ENCODE measurements at regions not wholly inside any gene's neighbourhood (a gene's known extent, or its start where the extent isn't known, plus 50 kb on each side); places are given as distances from the start of the nearest gene placed in this dataset.

DNA sequence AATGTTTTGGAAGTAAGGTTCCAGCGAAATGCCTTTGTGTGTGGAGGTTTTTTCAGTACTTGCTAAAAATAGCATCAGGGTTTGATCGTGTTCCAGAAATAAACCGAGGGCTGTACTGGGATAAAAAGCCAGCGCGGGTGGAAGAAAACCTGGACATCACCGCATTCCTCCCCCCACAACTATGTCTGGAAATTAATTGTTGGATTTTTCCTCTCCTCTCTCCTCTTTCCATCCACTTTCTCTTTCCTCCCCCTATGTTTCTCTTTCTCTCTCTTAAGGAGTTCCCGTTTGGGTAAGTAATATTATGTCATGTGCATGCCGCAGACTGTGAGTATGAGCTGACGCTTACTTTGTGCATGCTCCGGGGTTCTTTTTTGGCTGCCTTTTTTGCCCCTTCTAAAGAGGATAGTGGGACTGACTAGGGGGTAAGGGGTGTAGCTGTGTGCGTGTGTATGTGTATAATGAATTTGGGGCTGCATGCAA is 104.2 kb upstream of the HSD17B12 start:
- intact Hi-C loops (cut with DNase I) = loop anchor here in 1 of 2 donors (10.0 kb wide), 1 partner anchor 138 kb away; no protein-coding TSS in a partner anchor
- Histone ChIP-seq H3K4me1 (peaks cover 38% of the 10 kb centered on the region), H3K4me3 (peak overlapping the region; percentile 54), H3K9me3 (no peaks in the 10 kb centered on the region), H3K27ac (no peak overlapping the region), H3K36me3 (ENCODE audit: insufficient read depth in 1 of 2, low read depth in 1 of 2) (no peaks in the 10 kb centered on the region), H3K27me3 (ENCODE audit: insufficient read depth in 3 of 3, low read length in 2 of 3) (peaks cover 8 to 89% (median 31%) of the 10 kb centered on the region in 3 donors)
- no peak for ATAC-seq
- TF ChIP-seq, protein P1, sequence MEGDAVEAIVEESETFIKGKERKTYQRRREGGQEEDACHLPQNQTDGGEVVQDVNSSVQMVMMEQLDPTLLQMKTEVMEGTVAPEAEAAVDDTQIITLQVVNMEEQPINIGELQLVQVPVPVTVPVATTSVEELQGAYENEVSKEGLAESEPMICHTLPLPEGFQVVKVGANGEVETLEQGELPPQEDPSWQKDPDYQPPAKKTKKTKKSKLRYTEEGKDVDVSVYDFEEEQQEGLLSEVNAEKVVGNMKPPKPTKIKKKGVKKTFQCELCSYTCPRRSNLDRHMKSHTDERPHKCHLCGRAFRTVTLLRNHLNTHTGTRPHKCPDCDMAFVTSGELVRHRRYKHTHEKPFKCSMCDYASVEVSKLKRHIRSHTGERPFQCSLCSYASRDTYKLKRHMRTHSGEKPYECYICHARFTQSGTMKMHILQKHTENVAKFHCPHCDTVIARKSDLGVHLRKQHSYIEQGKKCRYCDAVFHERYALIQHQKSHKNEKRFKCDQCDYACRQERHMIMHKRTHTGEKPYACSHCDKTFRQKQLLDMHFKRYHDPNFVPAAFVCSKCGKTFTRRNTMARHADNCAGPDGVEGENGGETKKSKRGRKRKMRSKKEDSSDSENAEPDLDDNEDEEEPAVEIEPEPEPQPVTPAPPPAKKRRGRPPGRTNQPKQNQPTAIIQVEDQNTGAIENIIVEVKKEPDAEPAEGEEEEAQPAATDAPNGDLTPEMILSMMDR (IDR thresholded peaks at IDR 0.05) = no peak
- 4 to 6% (median 4%) methylated on average over 11 of the region's 11 CpGs for WGBS, 3 donors
- DNase-seq = no peak

DNA sequence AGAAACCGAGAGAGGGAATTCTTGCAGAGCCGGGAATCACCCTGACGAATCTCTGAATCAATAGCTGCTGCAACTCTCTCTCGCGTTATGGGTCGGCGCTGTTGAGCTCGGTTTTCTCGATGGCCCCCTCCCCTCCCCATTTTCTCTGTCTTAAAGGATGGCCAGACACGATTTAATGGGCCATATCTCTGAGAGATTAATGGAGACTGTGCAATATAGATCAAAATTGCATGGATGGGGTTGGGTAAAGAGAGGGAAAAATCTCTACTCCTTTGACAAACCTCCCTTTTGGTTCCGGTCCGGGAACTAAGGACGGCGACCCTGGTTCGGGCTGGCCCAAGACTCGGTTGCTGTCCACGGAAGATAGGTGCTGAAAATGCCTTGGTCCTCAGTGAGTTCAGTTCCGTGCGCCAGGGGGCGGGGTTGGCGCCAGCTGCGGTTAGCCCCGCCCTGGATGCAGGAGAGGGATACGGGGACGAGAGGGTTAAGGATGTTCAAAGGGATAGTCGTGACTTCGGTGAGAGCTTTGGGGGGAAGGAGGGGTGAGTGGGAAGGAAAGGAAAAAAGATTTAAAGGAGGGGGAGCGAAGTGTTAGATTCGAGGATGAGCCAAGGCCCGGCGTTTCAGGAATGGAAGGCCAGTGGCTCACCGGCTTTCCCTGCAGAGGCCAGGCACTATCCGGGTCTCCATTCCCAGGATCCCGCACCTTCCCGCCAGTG is 103.6 kb upstream of the HSD17B12 start:
- DNase-seq = no peak
- 1 to 2% (median 1%) methylated on average over 35 of the region's 35 CpGs for WGBS, 3 donors
- Histone ChIP-seq H3K27me3 (ENCODE audit: insufficient read depth in 3 of 3, low read length in 2 of 3) (peaks cover 4 to 95% (median 36%) of the 10 kb centered on the region in 3 donors), H3K9me3 (no peaks in the 10 kb centered on the region), H3K4me3 (peak overlapping the region; percentile 54), H3K36me3 (ENCODE audit: insufficient read depth in 1 of 2, low read depth in 1 of 2) (no peaks in the 10 kb centered on the region), H3K4me1 (peaks cover 44% of the 10 kb centered on the region), H3K27ac (no peak overlapping the region)
- TF ChIP-seq, protein P1 (IDR thresholded peaks at IDR 0.05) = peak; percentile 21
- peak in 1 of 4 donors; percentile 34 for ATAC-seq
- intact Hi-C loops (cut with DNase I) = loop anchor here in 1 of 2 donors (10.0 kb wide), 1 partner anchor 138 kb away; no protein-coding TSS in a partner anchor

DNA sequence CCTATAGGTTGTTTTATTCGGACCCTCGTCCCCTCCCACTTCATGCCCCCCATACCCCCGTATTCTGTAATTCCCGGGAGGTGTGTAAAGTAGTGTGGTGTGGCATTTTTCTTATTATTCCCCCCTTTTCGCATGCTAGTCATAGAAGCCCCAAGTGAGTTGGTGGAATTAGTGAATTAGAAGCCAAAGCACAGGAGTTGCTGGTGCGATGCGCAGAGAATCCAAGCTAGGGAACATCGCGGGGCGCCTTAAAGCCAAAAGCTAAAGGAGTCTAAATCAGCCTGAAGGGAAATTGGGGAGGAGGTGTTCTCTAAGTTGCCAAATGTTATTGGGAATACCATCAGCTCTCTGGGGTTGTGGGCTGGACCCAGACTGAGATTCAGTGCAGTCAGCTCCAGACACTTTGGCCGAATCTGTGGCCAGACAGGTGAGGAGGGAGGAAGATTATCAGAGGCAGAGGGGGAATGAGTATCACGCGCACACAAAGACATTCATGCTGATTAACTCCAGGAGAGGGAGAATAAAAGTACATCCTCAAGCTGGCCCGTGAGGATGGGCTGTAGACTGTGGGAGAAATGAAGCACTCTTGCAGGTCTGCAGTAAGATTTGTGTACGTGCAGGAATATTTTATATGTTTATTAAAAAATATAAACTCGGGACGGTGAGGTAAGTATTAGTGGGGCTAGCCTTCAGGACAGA is 102.8 kb upstream of the HSD17B12 start:
- Histone ChIP-seq H3K27ac (no peak overlapping the region), H3K36me3 (ENCODE audit: insufficient read depth in 1 of 2, low read depth in 1 of 2) (no peaks in the 10 kb centered on the region), H3K27me3 (ENCODE audit: insufficient read depth in 3 of 3, low read length in 2 of 3) (peaks cover 4 to 97% (median 43%) of the 10 kb centered on the region in 3 donors), H3K4me1 (peaks cover 46% of the 10 kb centered on the region), H3K9me3 (no peaks in the 10 kb centered on the region), H3K4me3 (no peak overlapping the region)
- 4 to 5% (median 5%) methylated on average over 17 of the region's 17 CpGs for WGBS, 3 donors
- ATAC-seq (no peak), DNase-seq (no peak)
- intact Hi-C loops (cut with DNase I) = loop anchor here in 1 of 2 donors (10.0 kb wide), 1 partner anchor 137 kb away; no protein-coding TSS in a partner anchor
- TF ChIP-seq, protein P1 (IDR thresholded peaks at IDR 0.05) = no peak

DNA sequence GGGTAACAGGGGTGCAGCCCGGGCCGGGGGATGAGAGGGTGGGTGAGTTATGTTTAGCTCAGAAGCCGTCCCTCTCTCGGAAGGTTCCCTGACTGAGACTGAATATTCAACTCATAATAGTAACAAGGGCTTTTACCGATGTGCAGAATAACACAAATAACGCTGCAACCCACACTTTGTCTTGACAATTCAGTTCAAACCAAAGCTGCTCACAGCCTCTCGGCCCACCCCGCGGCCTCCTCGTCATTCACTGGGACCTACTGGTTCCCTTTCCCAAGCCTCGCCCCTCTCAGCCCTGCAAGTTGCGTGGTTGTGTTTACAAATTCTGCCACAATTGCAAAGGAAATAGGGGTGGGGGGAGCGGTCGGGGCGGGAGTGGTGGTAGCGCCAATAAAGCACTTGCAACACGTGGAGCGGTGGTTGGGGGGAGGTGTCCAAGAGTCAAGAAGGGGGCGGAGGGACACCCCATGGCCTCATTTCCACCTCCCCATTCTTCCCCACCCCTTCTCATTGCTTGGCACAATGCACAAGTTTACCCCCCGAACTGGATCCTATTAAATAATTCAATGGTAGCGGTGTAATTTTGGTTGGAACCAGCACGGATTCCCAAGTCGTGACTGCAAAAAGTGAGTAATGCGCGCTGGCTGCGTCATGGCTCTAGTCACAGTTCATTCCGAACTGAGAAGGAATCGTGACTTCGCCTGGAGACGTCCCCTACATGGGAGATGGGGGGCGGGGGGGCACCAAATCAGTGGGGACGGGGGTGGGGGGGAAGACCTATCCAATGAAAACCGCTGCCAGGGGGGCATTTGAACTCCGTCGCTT is 102.0 kb upstream of the HSD17B12 start:
- intact Hi-C loops (cut with DNase I) = loop anchor here in 1 of 2 donors (10.0 kb wide), 1 partner anchor 136 kb away; no protein-coding TSS in a partner anchor
- Histone ChIP-seq H3K27me3 (ENCODE audit: insufficient read depth in 3 of 3, low read length in 2 of 3) (peaks cover 4 to 97% (median 43%) of the 10 kb centered on the region in 3 donors), H3K4me1 (peaks cover 47% of the 10 kb centered on the region), H3K9me3 (no peaks in the 10 kb centered on the region), H3K27ac (no peak overlapping the region), H3K36me3 (ENCODE audit: insufficient read depth in 1 of 2, low read depth in 1 of 2) (no peaks in the 10 kb centered on the region), H3K4me3 (peak overlapping the region; percentile 75)
- TF ChIP-seq, protein P1 (IDR thresholded peaks at IDR 0.05) = no peak
- WGBS, 3 donors = 1 to 2% (median 1%) methylated on average over 34 to 35 of the region's 35 CpGs
- DNase-seq (no peak), ATAC-seq (peak in 2 of 4 donors; percentile 25 to 28)

Measured in psoas muscle (tissue), 7 donors.